H1 (cell line): ENCODE measurements at regions not wholly inside any gene's neighbourhood (a gene's known extent, or its start where the extent isn't known, plus 50 kb on each side); places are given as distances from the start of the nearest gene placed in this dataset.

Experiments used
- CTCF ChIA-PET: fragments of 300-600 bp; sonication (Branson Sonifier 250); formaldehyde crosslinking; loops from one replicate; lab custom pipeline; 2021; ENCODE audit not compliant: partially characterized antibody; lab: Charles Lee
- POLR2A ChIA-PET: fragments of 300-600 bp; sonication (Branson Sonifier 250); formaldehyde crosslinking; loops from one replicate; lab custom pipeline; 2021; ENCODE audit warnings: inconsistent platforms; ENCODE audit not compliant: partially characterized antibody; lab: Charles Lee
- DNase-seq, 2 experiments: peaks; one replicate each; pipeline versions ENCODE4 v3.0.0 to v3.0.0-alpha.2; 2010 to 2022; ENCODE audit warnings: low spot score in 2 of 2, low read depth in 1 of 2, mixed read lengths in 1 of 2
- FAIRE-seq: peaks from 2 replicates; lab custom pipeline; 2011; peaks lifted over from hg19 to GRCh38; lab: Jason Lieb, UNC
- H2AFZ ChIP-seq: 2 replicates; pipeline ENCODE4 v1.8.1; 2012; ENCODE audit warnings: low read length, inconsistent platforms
- H2AK5ac ChIP-seq: 2 replicates; pipeline ENCODE4 v1.6.1; 2013; ENCODE audit warnings: low read depth, low read length
- H2BK120ac ChIP-seq: replicated peaks from 2 replicates; pipeline ENCODE3; 2013; ENCODE audit warnings: low read depth, low read length, inconsistent platforms
- H2BK12ac ChIP-seq: 2 replicates; pipeline ENCODE4 v1.6.1; 2013; ENCODE audit warnings: low read depth, low read length
- H2BK15ac ChIP-seq: 2 replicates; pipeline ENCODE4 v1.6.1; 2013; ENCODE audit warnings: low read length
- H2BK20ac ChIP-seq: 2 replicates; pipeline ENCODE4 v1.6.1; 2013; ENCODE audit warnings: low read length
- H2BK5ac ChIP-seq: 2 replicates; pipeline ENCODE4 v1.6.1; 2013; ENCODE audit warnings: low read depth, low read length
- H3K14ac ChIP-seq: 2 replicates; pipeline ENCODE4 v1.6.1; 2013; ENCODE audit warnings: inconsistent platforms; ENCODE audit not compliant: insufficient read length
- H3K18ac ChIP-seq: 2 replicates; pipeline ENCODE4 v1.6.1; 2013; ENCODE audit warnings: low read length; ENCODE audit errors: extremely low read depth
- H3K23ac ChIP-seq: 2 replicates; pipeline ENCODE4 v1.6.1; 2013; ENCODE audit warnings: inconsistent platforms; ENCODE audit not compliant: insufficient read length
- H3K23me2 ChIP-seq: 2 replicates; pipeline ENCODE4 v1.6.1; 2013; ENCODE audit warnings: low read depth, low read length
- H3K27ac ChIP-seq: 2 replicates; pipeline ENCODE4 v1.6.1; 2011; ENCODE audit warnings: low read depth, low read length, inconsistent platforms
- H3K27me3 ChIP-seq, 4 experiments: replicated peaks in 1 of 4; 1 replicate in 1 of 4; 2 replicates in 3 of 4; pipeline versions ENCODE4 v1.6.1 to v1.8.1; 2011 to 2013; ENCODE audit warnings: low read length in 3 of 4, mild to moderate bottlenecking in 3 of 4, inconsistent platforms in 2 of 4, mixed read lengths in 2 of 4, moderate library complexity in 1 of 4; ENCODE audit not compliant: control insufficient read depth in 3 of 4, insufficient read depth in 3 of 4; ENCODE audit errors: extremely low read depth in 1 of 4
- H3K36me3 ChIP-seq, 4 experiments: 2 replicates each; pipeline versions ENCODE4 v1.6.1 to v1.8.1; 2011 to 2013; ENCODE audit warnings: mild to moderate bottlenecking in 4 of 4, low read length in 3 of 4, moderate library complexity in 2 of 4, control low read depth in 1 of 4, inconsistent platforms in 1 of 4; ENCODE audit not compliant: insufficient read depth in 4 of 4, control insufficient read depth in 2 of 4
- H3K4ac ChIP-seq: replicated peaks from 2 replicates; pipeline ENCODE3; 2013; ENCODE audit warnings: low read length, low read depth, mixed read lengths, inconsistent platforms; ENCODE audit not compliant: insufficient read length
- H3K4me1 ChIP-seq, 4 experiments: replicated peaks in 1 of 4; 1 replicate in 1 of 4; 2 replicates in 3 of 4; pipeline versions ENCODE4 v1.6.1 to v1.8.1; 2011 to 2013; ENCODE audit warnings: low read length in 3 of 4, inconsistent platforms in 2 of 4, mixed read lengths in 1 of 4; ENCODE audit not compliant: insufficient read depth in 4 of 4, control insufficient read depth in 3 of 4
- H3K4me2 ChIP-seq, 2 experiments: 2 replicates each; pipeline versions ENCODE4 v1.6.1 to v1.8.1; 2011 to 2013; ENCODE audit warnings: low read depth in 2 of 2, low read length in 2 of 2, control low read depth in 1 of 2, inconsistent platforms in 1 of 2, mild to moderate bottlenecking in 1 of 2; ENCODE audit not compliant: insufficient read depth in 1 of 2
- H3K4me3 ChIP-seq, 4 experiments: fragments of 200-600, 300-600 bp in 1 of 4; sonication (generic), shearing (Covaris generic), sonication (Bioruptor Twin) in 1 of 4; 2 replicates each; pipeline versions ENCODE4 v1.5.1 to v1.8.1; 2011 to 2016; ENCODE audit warnings: low read length in 4 of 4, low read depth in 3 of 4, control low read depth in 2 of 4, inconsistent platforms in 2 of 4, mild to moderate bottlenecking in 2 of 4, mixed read lengths in 1 of 4, moderate library complexity in 1 of 4; ENCODE audit not compliant: insufficient read depth in 2 of 4; ENCODE audit errors: extremely low read depth in 1 of 4
- H3K56ac ChIP-seq: replicated peaks from 2 replicates; pipeline ENCODE3; 2013; ENCODE audit warnings: low read depth, mild to moderate bottlenecking, mixed read lengths, low read length, inconsistent platforms; ENCODE audit not compliant: insufficient read length
- H3K79me1 ChIP-seq: 2 replicates; pipeline ENCODE4 v1.6.1; 2013; ENCODE audit warnings: low read depth, low read length, control low read depth
- H3K79me2 ChIP-seq, 2 experiments: 2 replicates each; pipeline versions ENCODE4 v1.6.1 to v1.8.1; 2012 to 2013; ENCODE audit warnings: low read length in 2 of 2, mild to moderate bottlenecking in 2 of 2, inconsistent platforms in 1 of 2; ENCODE audit not compliant: insufficient read depth in 2 of 2, control insufficient read depth in 1 of 2
- H3K9ac ChIP-seq, 4 experiments: replicated peaks in 1 of 4; 1 replicate in 1 of 4; 2 replicates in 3 of 4; pipeline versions ENCODE4 v1.6.1 to v1.8.1; 2011 to 2013; ENCODE audit warnings: low read depth in 3 of 4, low read length in 3 of 4, control low read depth in 2 of 4, mild to moderate bottlenecking in 2 of 4, moderate library complexity in 2 of 4, inconsistent platforms in 1 of 4; ENCODE audit errors: extremely low read depth in 1 of 4
- H3K9me3 ChIP-seq, 2 experiments: 2 replicates each; pipeline versions ENCODE4 v1.6.1 to v1.8.1; 2012 to 2013; ENCODE audit warnings: mild to moderate bottlenecking in 2 of 2, moderate library complexity in 2 of 2, control low read depth in 1 of 2, inconsistent platforms in 1 of 2, low read depth in 1 of 2, low read length in 1 of 2, mixed read lengths in 1 of 2; ENCODE audit not compliant: insufficient read depth in 2 of 2
- H4K20me1 ChIP-seq, 2 experiments: replicated peaks in 1 of 2; 2 replicates each; pipeline versions ENCODE3 to v1.8.1; 2011 to 2013; ENCODE audit warnings: inconsistent platforms in 2 of 2, low read length in 2 of 2, mild to moderate bottlenecking in 1 of 2; ENCODE audit not compliant: insufficient read depth in 2 of 2, control insufficient read depth in 1 of 2
- H4K5ac ChIP-seq: 2 replicates; pipeline ENCODE4 v1.6.1; 2013; ENCODE audit warnings: low read length, low read depth, mixed read lengths, inconsistent platforms; ENCODE audit not compliant: insufficient read length
- H4K8ac ChIP-seq: 2 replicates; pipeline ENCODE4 v1.8.0; 2013; ENCODE audit warnings: mild to moderate bottlenecking, moderate library complexity, low read length, inconsistent platforms; ENCODE audit not compliant: insufficient read depth; ENCODE audit errors: extremely low read depth
- H4K91ac ChIP-seq: replicated peaks from 2 replicates; pipeline ENCODE3; 2013; ENCODE audit warnings: low read length, mixed read lengths, inconsistent platforms; ENCODE audit not compliant: insufficient read length
- BCL11A ChIP-seq, 2 experiments: IDR thresholded peaks; one replicate each; pipeline ENCODE4 v1.6.1; 2011; ENCODE audit warnings: low read depth in 2 of 2, low read length in 2 of 2, mild to moderate bottlenecking in 2 of 2
- CBX5 ChIP-seq: fragments of 300-800, 300-1000 bp; sonication (generic); IDR thresholded peaks from 2 replicates; pipeline ENCODE4 v1.7.1; 2016; ENCODE audit warnings: antibody characterized with exemption, low read length, low read depth
- EGR1 ChIP-seq: IDR thresholded peaks from 2 replicates; pipeline ENCODE4 v1.6.1; 2011; ENCODE audit warnings: low read depth, low read length, borderline replicate concordance
- KDM1A ChIP-seq: fragments of 200-600, 300-600 bp; sonication (generic); IDR thresholded peaks from 2 replicates; pipeline ENCODE4 v1.7.1; 2016; ENCODE audit warnings: mild to moderate bottlenecking, low read length, borderline replicate concordance
- KDM4A ChIP-seq: IDR thresholded peaks from one replicate; pipeline ENCODE4 v1.7.1; 2012; ENCODE audit warnings: low read depth, mild to moderate bottlenecking, moderate library complexity, low read length, inconsistent platforms; ENCODE audit not compliant: severe bottlenecking
- POU5F1 ChIP-seq: IDR thresholded peaks from 2 replicates; pipeline ENCODE4 v1.6.1; 2011; ENCODE audit warnings: low read depth, mild to moderate bottlenecking, low read length, moderate library complexity
- RNF2 ChIP-seq: fragments of 200-900, 300-1000 bp; sonication (generic); IDR thresholded peaks from 2 replicates; pipeline ENCODE4 v1.7.1; 2016; ENCODE audit warnings: borderline replicate concordance, low read depth, mild to moderate bottlenecking, antibody characterized with exemption, low read length; ENCODE audit not compliant: poor library complexity, severe bottlenecking; ENCODE audit errors: missing control alignments
- SIN3A ChIP-seq, 2 experiments: IDR thresholded peaks in 1 of 2; conservative IDR thresholded peaks in 1 of 2; 2 replicates each; pipeline ENCODE4 v1.6.1; 2011 to 2012; ENCODE audit warnings: low read length in 2 of 2, improper control_type of control experiment in 1 of 2, low read depth in 1 of 2, mild to moderate bottlenecking in 1 of 2
- SIX5 ChIP-seq: IDR thresholded peaks from 2 replicates; pipeline ENCODE4 v1.6.1; 2011; ENCODE audit warnings: mild to moderate bottlenecking, low read depth, low read length
- SUZ12 ChIP-seq: fragments of 200-600 bp; sonication (generic); IDR thresholded peaks from 2 replicates; pipeline ENCODE4 v1.6.1; 2012; ENCODE audit warnings: mild to moderate bottlenecking, inconsistent platforms, low read length, moderate library complexity, mixed read lengths
- TEAD4 ChIP-seq: IDR thresholded peaks from 2 replicates; pipeline ENCODE4 v1.6.1; 2012; ENCODE audit warnings: low read depth, low read length, inconsistent platforms, mixed read lengths
- YY1 ChIP-seq: IDR thresholded peaks from 2 replicates; pipeline ENCODE4 v1.6.1; 2011; ENCODE audit warnings: low read depth, mild to moderate bottlenecking, low read length
- WGBS, 2 experiments: shearing (Covaris generic) in 1 of 2; methylation state at CpG; one replicate each; pipeline versions ENCODE4 v1.1.6 to v1.1.7; 2013 to 2015; ENCODE audit warnings: low lambda C conversion rate in 2 of 2, mixed read lengths in 2 of 2, inconsistent platforms in 1 of 2, low coverage in 1 of 2, missing lambda C conversion rate in 1 of 2; ENCODE audit not compliant: insufficient replicate concordance in 2 of 2, insufficient coverage in 1 of 2, insufficient read length in 1 of 2; ENCODE audit errors: extremely low coverage in 1 of 2, missing lambda C conversion rate in 1 of 2; 5-methylcytosine and 5-hydroxymethylcytosine counted together
- TF ChIP-seq, protein P1 (sequence below): IDR thresholded peaks from 2 replicates; pipeline ENCODE4 v1.6.1; 2012; ENCODE audit warnings: inconsistent platforms

DNA sequence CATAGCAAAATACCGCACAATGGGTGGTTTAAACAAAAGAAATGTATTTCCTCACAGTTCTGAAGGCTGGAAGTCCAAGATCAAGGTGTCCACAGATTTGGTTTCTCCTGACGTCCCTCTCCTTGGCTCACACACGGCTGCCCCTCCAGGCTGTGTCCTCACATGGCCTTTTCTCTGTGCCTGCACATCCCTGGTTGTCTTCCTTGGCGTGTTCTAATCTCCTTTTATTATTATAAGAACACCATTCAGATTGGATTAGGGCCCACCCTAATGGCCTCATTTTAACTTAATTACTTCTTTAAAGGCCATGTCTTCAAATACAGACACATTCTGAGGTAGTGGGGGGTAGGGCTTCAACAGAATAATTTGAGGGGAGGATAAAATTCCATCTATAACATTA is 87.9 kb downstream of the FZD1 start:
- H2AFZ ChIP-seq, result no peak overlapping the region
- H3K23ac ChIP-seq, result no peak overlapping the region
- H3K14ac ChIP-seq, result no peak overlapping the region
- H3K79me1 ChIP-seq, result no peaks in the 10 kb centered on the region
- no peaks in the 10 kb centered on the region for H3K79me2 ChIP-seq
- no peak for DNase-seq
- H2BK5ac ChIP-seq, result no peak overlapping the region
- H2BK20ac ChIP-seq, result no peak overlapping the region
- H3K4ac ChIP-seq, result no peak overlapping the region
- ChIA-PET POLR2A (no interaction called here), CTCF (no interaction called here)
- no peaks in the 10 kb centered on the region for H3K36me3 ChIP-seq
- H3K27ac ChIP-seq, result no peak overlapping the region
- no peaks in the 10 kb centered on the region for H3K23me2 ChIP-seq
- H4K8ac ChIP-seq, result no peak overlapping the region
- H3K4me1 ChIP-seq, result peaks cover 0 to 4% (median 2%) of the 10 kb centered on the region in 4 experiments; a peak in 3 of 7 replicates
- H2BK120ac ChIP-seq, result no peak overlapping the region
- H3K56ac ChIP-seq, result no peak overlapping the region
- no peak overlapping the region for H4K91ac ChIP-seq
- 82% methylated on average over 4 of the region's 4 CpGs; no CpG with 5 or more reads in 1 of the 2 experiments for WGBS, 2 experiments
- no peak for FAIRE-seq
- H2BK15ac ChIP-seq, result no peak overlapping the region
- H4K20me1 ChIP-seq, result peaks cover 0 to 5% of the 10 kb centered on the region in 2 experiments
- no peak overlapping the region for H3K4me3 ChIP-seq
- no peak overlapping the region for H4K5ac ChIP-seq
- no peak overlapping the region for H3K18ac ChIP-seq
- no peak overlapping the region for H3K9ac ChIP-seq
- no peak overlapping the region for H2AK5ac ChIP-seq
- no peak overlapping the region for H2BK12ac ChIP-seq
- H3K27me3 ChIP-seq, result peaks cover 19 to 77% (median 51%) of the 10 kb centered on the region in 4 experiments
- H3K9me3 ChIP-seq, result no peaks in the 10 kb centered on the region
- no peak overlapping the region for H3K4me2 ChIP-seq
- TF ChIP-seq YY1 (no peak), TEAD4 (no peak), KDM4A (no peak), SUZ12 (no peak), SIX5 (no peak), BCL11A (IDR thresholded peaks at IDR 0.05; ENCODE audit: low read depth in 2 of 2, low read length in 2 of 2) (no peak), RNF2 (no peak), EGR1 (no peak), KDM1A (no peak), CBX5 (no peak), POU5F1 (no peak), SIN3A (conservative IDR thresholded peaks at IDR 0.05 in 1 of 2, IDR thresholded peaks at IDR 0.05 in 1 of 2; ENCODE audit: low read depth in 1 of 2, low read length in 2 of 2) (no peak)
- TF ChIP-seq, protein P1, sequence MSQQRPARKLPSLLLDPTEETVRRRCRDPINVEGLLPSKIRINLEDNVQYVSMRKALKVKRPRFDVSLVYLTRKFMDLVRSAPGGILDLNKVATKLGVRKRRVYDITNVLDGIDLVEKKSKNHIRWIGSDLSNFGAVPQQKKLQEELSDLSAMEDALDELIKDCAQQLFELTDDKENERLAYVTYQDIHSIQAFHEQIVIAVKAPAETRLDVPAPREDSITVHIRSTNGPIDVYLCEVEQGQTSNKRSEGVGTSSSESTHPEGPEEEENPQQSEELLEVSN, result no peak
